GM23248 (cell line): ENCODE measurements at regions not wholly inside any gene's neighbourhood (a gene's known extent, or its start where the extent isn't known, plus 50 kb on each side); places are given as distances from the start of the nearest gene placed in this dataset.

Source experiments
- DNase-seq: peaks from one replicate; pipeline ENCODE4 v3.0.0-alpha.2; 2015
- H2AFZ ChIP-seq: fragments of 200-600 bp; sonication (generic); 2 replicates; pipeline ENCODE4 v1.6.1; 2016; ENCODE audit warnings: antibody characterized with exemption
- H3F3A ChIP-seq: fragments of 200-600 bp; sonication (generic); 2 replicates; pipeline ENCODE4 v1.6.1; 2016; ENCODE audit warnings: mild to moderate bottlenecking, antibody characterized with exemption, mixed run types; ENCODE audit not compliant: insufficient read depth
- H3K27ac ChIP-seq: fragments of 200-600 bp; sonication (generic); 2 replicates; pipeline ENCODE4 v1.5.1; 2016; ENCODE audit warnings: mild to moderate bottlenecking
- H3K27me3 ChIP-seq: fragments of 200-600 bp; sonication (generic); replicated peaks from 2 replicates; pipeline ENCODE4 v1.6.1; 2016; ENCODE audit warnings: mild to moderate bottlenecking; ENCODE audit not compliant: insufficient read depth
- H3K36me3 ChIP-seq: fragments of 200-600 bp; sonication (generic); 2 replicates; pipeline ENCODE4 v1.6.1; 2016; ENCODE audit warnings: low read depth, mild to moderate bottlenecking
- H3K4me1 ChIP-seq: fragments of 200-600 bp; sonication (generic); 2 replicates; pipeline ENCODE4 v1.6.1; 2016; ENCODE audit warnings: mild to moderate bottlenecking; ENCODE audit not compliant: insufficient read depth
- H3K4me2 ChIP-seq: fragments of 200-600 bp; sonication (generic); one replicate; pipeline ENCODE4 v1.6.1; 2016; ENCODE audit warnings: mild to moderate bottlenecking; ENCODE audit not compliant: unreplicated experiment
- H3K4me3 ChIP-seq: fragments of 200-600 bp; sonication (generic); 2 replicates; pipeline ENCODE4 v1.5.1; 2016; ENCODE audit warnings: mild to moderate bottlenecking
- H3K79me2 ChIP-seq: fragments of 200-600 bp; sonication (generic); 2 replicates; pipeline ENCODE4 v1.6.1; 2016; ENCODE audit warnings: mild to moderate bottlenecking; ENCODE audit not compliant: insufficient read depth
- H3K9ac ChIP-seq: fragments of 200-600 bp; sonication (generic); 2 replicates; pipeline ENCODE4 v1.6.1; 2016; ENCODE audit warnings: mild to moderate bottlenecking
- H3K9me2 ChIP-seq: fragments of 200-600 bp; sonication (generic); 2 replicates; pipeline ENCODE4 v1.6.1; 2016; ENCODE audit warnings: mixed run types, mild to moderate bottlenecking, moderate library complexity; ENCODE audit not compliant: insufficient read depth
- H3K9me3 ChIP-seq: fragments of 200-600 bp; sonication (generic); one replicate; pipeline ENCODE4 v1.6.1; 2017; ENCODE audit warnings: low read depth
- H4K20me1 ChIP-seq: fragments of 200-600 bp; sonication (generic); 2 replicates; pipeline ENCODE4 v1.6.0; 2016; ENCODE audit not compliant: insufficient read depth
- EZH2 ChIP-seq: fragments of 200-600 bp; sonication (generic); IDR thresholded peaks from 2 replicates; pipeline ENCODE4 v1.6.1; 2018; ENCODE audit warnings: antibody characterized with exemption, mild to moderate bottlenecking; ENCODE audit not compliant: insufficient read depth, poor library complexity, severe bottlenecking
- EZH2phosphoT487 ChIP-seq: fragments of 200-600 bp; sonication (generic); IDR thresholded peaks from 2 replicates; pipeline ENCODE4 v1.6.1; 2018; ENCODE audit warnings: antibody characterized with exemption, moderate library complexity, mild to moderate bottlenecking, low read depth; ENCODE audit not compliant: insufficient read depth
- WGBS, 2 experiments: methylation state at CpG; one replicate each; pipeline ENCODE4 v1.1.6; 2015 to 2017; ENCODE audit warnings: low lambda C conversion rate in 2 of 2, low coverage in 1 of 2; ENCODE audit errors: missing lambda C conversion rate in 2 of 2; 5-methylcytosine and 5-hydroxymethylcytosine counted together
- in situ Hi-C: fragments of 300-500 bp; cut with MboI; formaldehyde crosslinking; loops from 2 replicates; pipeline ENCODE4 v1.15.0; 2020

DNA sequence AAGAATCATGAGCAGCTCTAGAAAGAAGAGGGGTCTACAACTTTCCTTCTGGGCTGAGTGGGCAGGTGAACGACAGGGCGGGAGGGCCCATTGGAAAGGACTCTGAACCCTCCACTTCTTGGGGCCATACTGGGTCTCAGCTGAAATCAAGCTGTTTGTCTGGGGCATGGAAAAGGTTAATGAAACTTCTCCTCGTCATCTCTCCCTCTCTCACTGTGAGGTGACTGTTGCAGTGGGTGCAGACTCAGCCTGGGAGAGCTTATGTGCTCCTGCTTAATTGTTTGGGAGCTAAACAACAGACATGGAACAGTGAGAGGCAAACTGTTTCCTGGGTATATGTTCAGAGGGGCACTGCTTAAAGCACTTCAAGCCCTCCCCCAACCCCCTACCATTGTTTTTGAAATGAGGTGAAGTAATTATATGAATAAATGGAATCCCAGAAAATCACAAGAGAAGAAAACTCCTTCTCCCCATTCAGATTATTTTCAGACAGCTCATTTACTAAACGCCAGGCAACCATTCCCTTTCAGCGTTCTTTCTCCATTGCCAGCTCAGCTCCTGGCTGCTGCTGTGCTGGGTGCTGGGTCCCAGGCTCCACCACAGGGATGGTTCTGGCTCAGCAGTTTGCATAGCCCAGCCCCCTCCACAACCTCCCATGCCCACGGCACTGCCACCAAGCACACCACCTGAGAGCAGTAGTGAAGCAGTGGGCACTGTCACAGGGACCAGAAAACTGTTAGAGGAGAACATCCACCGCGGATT is 444.9 kb upstream of the TBL1XR1 start:
- TF ChIP-seq EZH2 (no peak), EZH2phosphoT487 (no peak)
- WGBS, 2 experiments = 68 to 75% methylated on average over 8 of the region's 8 CpGs
- H3K9me3 ChIP-seq = no peaks in the 10 kb centered on the region
- H3K9me2 ChIP-seq = no peaks in the 10 kb centered on the region
- H3K9ac ChIP-seq = no peak overlapping the region
- in situ Hi-C loops = no loop called here
- H3K79me2 ChIP-seq = no peaks in the 10 kb centered on the region
- no peaks in the 10 kb centered on the region for H3F3A ChIP-seq
- no peaks in the 10 kb centered on the region for H3K27me3 ChIP-seq
- no peak for DNase-seq
- H3K4me1 ChIP-seq = no peaks in the 10 kb centered on the region
- H3K4me3 ChIP-seq = no peak overlapping the region
- no peak overlapping the region for H3K4me2 ChIP-seq
- H4K20me1 ChIP-seq = no peaks in the 10 kb centered on the region
- no peak overlapping the region for H3K27ac ChIP-seq
- H2AFZ ChIP-seq = no peak overlapping the region
- H3K36me3 ChIP-seq = no peaks in the 10 kb centered on the region

DNA sequence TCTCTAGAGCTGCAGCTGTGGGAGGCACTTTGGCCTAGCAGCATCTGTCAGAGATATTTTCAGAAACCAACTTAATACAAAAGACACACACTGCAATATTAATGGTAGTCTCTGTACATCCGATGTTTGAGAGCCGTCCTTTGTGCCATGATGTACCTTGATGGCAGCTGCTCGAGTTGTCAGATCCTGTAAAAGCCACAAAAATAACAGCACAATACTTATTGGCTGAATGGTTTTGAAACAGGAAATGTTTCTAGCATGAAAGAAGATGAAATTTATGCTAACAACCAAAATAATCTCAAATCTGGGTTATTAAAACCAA is 445.5 kb upstream of the TBL1XR1 start:
- no peaks in the 10 kb centered on the region for H3F3A ChIP-seq
- H3K27me3 ChIP-seq = no peaks in the 10 kb centered on the region
- TF ChIP-seq EZH2 = no peak
- no peak for TF ChIP-seq EZH2phosphoT487
- H3K9ac ChIP-seq = no peak overlapping the region
- H3K4me2 ChIP-seq = no peak overlapping the region
- H3K79me2 ChIP-seq = no peaks in the 10 kb centered on the region
- no peak for DNase-seq
- WGBS, 2 experiments = 81 to 85% methylated on average over 3 of the region's 3 CpGs
- H4K20me1 ChIP-seq = no peaks in the 10 kb centered on the region
- H3K9me2 ChIP-seq = no peaks in the 10 kb centered on the region
- H3K27ac ChIP-seq = no peak overlapping the region
- H3K36me3 ChIP-seq = no peaks in the 10 kb centered on the region
- no peaks in the 10 kb centered on the region for H3K4me1 ChIP-seq
- H3K9me3 ChIP-seq = no peaks in the 10 kb centered on the region
- in situ Hi-C loops = no loop called here
- H3K4me3 ChIP-seq = no peak overlapping the region
- no peak overlapping the region for H2AFZ ChIP-seq

DNA sequence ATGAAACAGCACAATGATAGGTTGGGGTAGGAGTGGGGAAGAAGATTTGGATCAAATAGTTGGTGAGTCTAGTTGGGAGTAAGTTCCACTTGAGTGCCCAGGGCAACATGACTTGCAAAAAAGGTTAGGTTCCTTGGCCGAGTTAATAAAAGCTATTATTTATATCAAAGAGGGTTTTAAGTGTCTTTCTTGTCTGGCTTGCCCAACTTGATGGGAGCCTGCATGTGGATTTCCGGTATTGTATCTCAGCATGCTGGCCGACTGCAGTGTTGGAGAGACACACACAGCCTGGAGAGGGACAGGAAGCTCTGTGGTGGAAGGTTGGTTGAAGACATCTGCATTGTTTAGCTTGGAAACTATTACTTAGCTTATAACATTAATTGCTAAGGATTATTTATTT is 449.5 kb upstream of the TBL1XR1 start:
- no peaks in the 10 kb centered on the region; the same call in 1 of the 2 replicates for H3K9me2 ChIP-seq
- WGBS, 2 experiments = 84 to 88% methylated on average over 3 of the region's 3 CpGs
- H3K4me2 ChIP-seq = no peak overlapping the region
- H2AFZ ChIP-seq = no peak overlapping the region
- no peaks in the 10 kb centered on the region for H3K79me2 ChIP-seq
- H3K9me3 ChIP-seq = no peaks in the 10 kb centered on the region
- no peaks in the 10 kb centered on the region for H3K4me1 ChIP-seq
- no peak overlapping the region for H3K9ac ChIP-seq
- no peaks in the 10 kb centered on the region for H3K27me3 ChIP-seq
- no peaks in the 10 kb centered on the region for H3K36me3 ChIP-seq
- TF ChIP-seq EZH2phosphoT487 (no peak), EZH2 (no peak)
- no peak overlapping the region for H3K4me3 ChIP-seq
- in situ Hi-C loops = no loop called here
- H3F3A ChIP-seq = no peaks in the 10 kb centered on the region
- no peak overlapping the region for H3K27ac ChIP-seq
- DNase-seq = no peak
- no peaks in the 10 kb centered on the region for H4K20me1 ChIP-seq

DNA sequence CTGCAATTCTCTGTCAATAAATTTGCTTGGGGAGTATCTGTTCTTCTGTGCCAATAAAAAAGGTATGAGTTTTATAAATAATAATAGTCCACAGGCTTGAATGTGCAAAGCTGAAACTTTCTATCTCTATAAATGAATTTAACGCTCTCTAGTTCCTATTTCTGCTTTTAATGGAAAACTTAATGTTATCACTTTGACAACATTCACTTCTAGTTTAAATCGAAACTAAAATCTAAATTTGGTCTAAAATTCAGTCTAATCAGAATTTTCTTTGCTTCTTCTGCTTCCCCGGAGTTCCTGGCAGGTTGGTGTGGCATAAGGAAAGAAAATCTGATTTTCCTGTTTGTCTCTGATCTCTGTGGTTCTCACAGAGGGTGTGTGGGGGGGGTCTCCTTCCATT is 450.1 kb upstream of the TBL1XR1 start:
- Histone ChIP-seq H3K36me3 (no peaks in the 10 kb centered on the region), H3K4me1 (no peaks in the 10 kb centered on the region), H3F3A (no peaks in the 10 kb centered on the region), H3K27me3 (no peaks in the 10 kb centered on the region), H3K79me2 (no peaks in the 10 kb centered on the region), H3K27ac (no peak overlapping the region), H3K4me2 (no peak overlapping the region), H4K20me1 (no peaks in the 10 kb centered on the region), H3K9me3 (no peaks in the 10 kb centered on the region), H3K4me3 (no peak overlapping the region), H3K9ac (no peak overlapping the region), H3K9me2 (no peaks in the 10 kb centered on the region; the same call in 1 of the 2 replicates), H2AFZ (no peak overlapping the region)
- WGBS, 2 experiments = 59 to 60% methylated on average over 3 of the region's 3 CpGs
- no peak for DNase-seq
- in situ Hi-C loops = no loop called here
- TF ChIP-seq EZH2 = no peak
- TF ChIP-seq EZH2phosphoT487 = no peak

DNA sequence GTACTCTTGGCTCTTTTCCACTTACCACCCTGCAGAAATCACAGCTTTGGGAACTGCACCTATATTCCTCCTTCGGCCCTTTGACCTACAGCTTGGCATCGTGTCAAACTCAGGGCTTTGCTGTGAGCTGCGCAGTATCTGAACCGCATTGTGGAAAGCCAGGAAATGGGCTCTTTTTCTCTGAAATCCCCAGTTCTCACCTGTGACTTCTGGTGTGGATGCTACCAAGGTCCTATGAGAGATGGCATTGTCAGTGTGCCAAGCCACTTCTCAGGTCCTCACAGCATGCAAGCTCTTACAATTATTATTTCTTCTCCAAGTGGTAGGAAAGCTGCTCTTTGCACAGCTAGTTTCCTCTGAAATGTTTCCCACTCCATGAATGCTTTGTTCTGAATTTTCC is 450.6 kb upstream of the TBL1XR1 start:
- Histone ChIP-seq H3K36me3 (no peaks in the 10 kb centered on the region), H3K4me2 (no peak overlapping the region), H3K9me2 (no peaks in the 10 kb centered on the region; the same call in 1 of the 2 replicates), H4K20me1 (no peaks in the 10 kb centered on the region), H2AFZ (no peak overlapping the region), H3K4me3 (no peak overlapping the region), H3K9me3 (no peaks in the 10 kb centered on the region), H3K79me2 (no peaks in the 10 kb centered on the region), H3K27ac (no peak overlapping the region), H3K4me1 (no peaks in the 10 kb centered on the region), H3F3A (no peaks in the 10 kb centered on the region), H3K27me3 (no peaks in the 10 kb centered on the region), H3K9ac (no peak overlapping the region)
- DNase-seq = no peak
- in situ Hi-C loops = no loop called here
- 73 to 76% methylated on average over 4 of the region's 4 CpGs for WGBS, 2 experiments
- TF ChIP-seq EZH2phosphoT487 (no peak), EZH2 (no peak)
